Panc1 (cell line): ENCODE measurements at regions not wholly inside any gene's neighbourhood (a gene's known extent, or its start where the extent isn't known, plus 50 kb on each side); places are given as distances from the start of the nearest gene placed in this dataset.

Experiments used
- POLR2AphosphoS5 ChIP-seq: IDR thresholded peaks from 2 replicates; pipeline ENCODE4 v1.6.1; 2012; ENCODE audit warnings: mild to moderate bottlenecking, low read depth, low read length, moderate library complexity
- TCF7L2 ChIP-seq: IDR thresholded peaks from 2 replicates; pipeline ENCODE4 v1.6.1; 2011; ENCODE audit warnings: mild to moderate bottlenecking, low read depth, low read length, inconsistent platforms
- TF ChIP-seq, protein P1 (sequence below): fragments of 450-650 bp; IDR thresholded peaks from 2 replicates; pipeline ENCODE4 v1.5.1; 2017; ENCODE audit warnings: mild to moderate bottlenecking

- TF ChIP-seq, protein P1, sequence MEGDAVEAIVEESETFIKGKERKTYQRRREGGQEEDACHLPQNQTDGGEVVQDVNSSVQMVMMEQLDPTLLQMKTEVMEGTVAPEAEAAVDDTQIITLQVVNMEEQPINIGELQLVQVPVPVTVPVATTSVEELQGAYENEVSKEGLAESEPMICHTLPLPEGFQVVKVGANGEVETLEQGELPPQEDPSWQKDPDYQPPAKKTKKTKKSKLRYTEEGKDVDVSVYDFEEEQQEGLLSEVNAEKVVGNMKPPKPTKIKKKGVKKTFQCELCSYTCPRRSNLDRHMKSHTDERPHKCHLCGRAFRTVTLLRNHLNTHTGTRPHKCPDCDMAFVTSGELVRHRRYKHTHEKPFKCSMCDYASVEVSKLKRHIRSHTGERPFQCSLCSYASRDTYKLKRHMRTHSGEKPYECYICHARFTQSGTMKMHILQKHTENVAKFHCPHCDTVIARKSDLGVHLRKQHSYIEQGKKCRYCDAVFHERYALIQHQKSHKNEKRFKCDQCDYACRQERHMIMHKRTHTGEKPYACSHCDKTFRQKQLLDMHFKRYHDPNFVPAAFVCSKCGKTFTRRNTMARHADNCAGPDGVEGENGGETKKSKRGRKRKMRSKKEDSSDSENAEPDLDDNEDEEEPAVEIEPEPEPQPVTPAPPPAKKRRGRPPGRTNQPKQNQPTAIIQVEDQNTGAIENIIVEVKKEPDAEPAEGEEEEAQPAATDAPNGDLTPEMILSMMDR = no peak
- TF ChIP-seq POLR2AphosphoS5 = no peak
- no peak for TF ChIP-seq TCF7L2
Measured at GRCh38 chr22:27614650-27615007, 186.9 kb downstream of the MN1 start.
